Activated CD4-positive, alpha-beta memory T cell treated with anti-CD3 and anti-CD28 coated beads, Interleukin-2, amount 10 ng/mL, durations not matched to agents 7 days and 5 days (primary cell): ENCODE measurements at regions not wholly inside any gene's neighbourhood (a gene's known extent, or its start where the extent isn't known, plus 50 kb on each side); places are given as distances from the start of the nearest gene placed in this dataset.

Experiments used
- CTCF ChIA-PET: fragments of 350-600 bp; sonication (Branson Sonifier 250); formaldehyde crosslinking; loops from one replicate; lab custom pipeline; 2021; ENCODE audit warnings: antibody characterized with exemption, inconsistent platforms; lab: Charles Lee
- POLR2A ChIA-PET: fragments of 350-600 bp; sonication (Branson Sonifier 250); formaldehyde crosslinking; loops from one replicate; lab custom pipeline; 2021; ENCODE audit warnings: antibody characterized with exemption; lab: Charles Lee
- DNase-seq: peaks from one replicate; pipeline ENCODE4 v3.0.0-alpha.2; 2020
- H3K27ac Mint-ChIP-seq: one replicate; pipeline ENCODE4 v1.8.0; 2021; ENCODE audit warnings: mild to moderate bottlenecking, mixed read lengths
- H3K27me3 Mint-ChIP-seq: one replicate; pipeline ENCODE4 v1.8.0; 2021; ENCODE audit warnings: mixed read lengths
- H3K36me3 Mint-ChIP-seq: one replicate; pipeline ENCODE4 v1.8.0; 2021; ENCODE audit warnings: low read depth, mixed read lengths
- H3K4me1 Mint-ChIP-seq: one replicate; pipeline ENCODE4 v1.8.0; 2021; ENCODE audit warnings: mixed read lengths
- H3K4me3 Mint-ChIP-seq: one replicate; pipeline ENCODE4 v1.8.0; 2021; ENCODE audit warnings: mild to moderate bottlenecking, mixed read lengths
- H3K9me3 Mint-ChIP-seq: one replicate; pipeline ENCODE4 v1.8.0; 2021; ENCODE audit warnings: mixed read lengths

DNA sequence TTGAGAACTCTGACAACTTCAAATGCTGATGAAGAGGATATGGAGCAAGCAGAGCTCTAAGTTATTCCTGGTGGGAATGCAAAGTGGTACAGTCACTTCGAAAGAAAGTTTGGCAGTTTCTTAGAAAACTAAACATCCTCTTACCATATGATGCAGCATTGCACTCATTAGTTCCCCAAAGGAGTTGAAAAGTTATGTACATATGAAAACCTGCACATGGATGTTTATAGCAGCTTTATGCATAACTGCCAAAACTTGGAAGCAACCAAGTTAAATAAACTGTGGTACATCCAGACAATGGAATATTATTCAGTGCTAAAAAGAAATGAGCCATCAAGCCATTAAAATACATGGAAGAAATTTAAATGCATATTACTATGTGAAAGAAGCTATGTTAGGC lies 779.3 kb upstream of the COBL start:
- no peak overlapping the region for H3K27ac Mint-ChIP-seq
- no peaks in the 10 kb centered on the region for H3K4me1 Mint-ChIP-seq
- H3K36me3 Mint-ChIP-seq, result no peaks in the 10 kb centered on the region
- no peak overlapping the region for H3K4me3 Mint-ChIP-seq
- CTCF ChIA-PET, result no interaction called here
- no peaks in the 10 kb centered on the region for H3K27me3 Mint-ChIP-seq
- peaks cover 9% of the 10 kb centered on the region for H3K9me3 Mint-ChIP-seq
- POLR2A ChIA-PET, result no interaction called here
- DNase-seq, result no peak

DNA sequence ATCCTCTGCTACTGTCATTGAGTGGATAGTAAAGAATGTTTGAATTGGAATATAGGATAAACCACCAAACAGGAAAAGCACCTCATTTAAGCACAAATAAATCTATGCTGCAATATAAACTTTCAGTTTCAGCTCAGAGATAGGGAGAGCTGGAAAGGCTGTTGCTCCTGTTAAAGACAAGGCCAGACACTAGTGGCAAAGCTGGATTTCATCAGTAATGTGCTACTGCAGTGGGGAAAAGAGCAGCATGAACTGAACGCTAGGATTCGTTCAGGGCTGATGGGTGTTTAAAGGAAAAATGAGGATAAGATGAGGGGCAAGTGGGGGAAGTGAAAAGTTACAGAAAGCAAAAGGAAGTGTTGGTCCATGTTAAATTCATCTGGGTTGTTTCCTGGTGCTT lies 775.4 kb upstream of the COBL start:
- POLR2A ChIA-PET, result no interaction called here

DNA sequence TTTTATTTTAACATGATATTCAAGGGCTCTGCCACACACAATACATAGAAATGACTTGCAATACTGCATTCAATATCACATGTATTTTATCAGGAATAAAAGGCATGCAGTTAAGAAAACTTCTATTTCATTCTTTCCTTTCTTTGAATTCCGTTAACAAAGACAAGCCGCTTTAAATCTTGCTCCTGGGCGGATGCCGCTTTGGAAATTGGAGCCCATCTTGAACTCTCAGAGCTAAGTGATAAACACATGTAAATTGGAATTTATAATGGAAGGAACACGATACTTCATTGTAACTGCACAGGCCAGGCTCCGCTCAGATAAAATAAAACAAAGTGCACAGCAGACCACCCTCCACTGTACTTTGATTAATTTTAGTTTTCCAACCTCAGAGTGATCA lies 774.5 kb upstream of the COBL start:
- ChIA-PET CTCF (no interaction called here), POLR2A (no interaction called here)

More for the DNA sequence above, 775.4 kb upstream of the COBL start:
- Mint-ChIP-seq H3K4me3 (no peak overlapping the region), H3K36me3 (no peaks in the 10 kb centered on the region), H3K27me3 (no peaks in the 10 kb centered on the region), H3K27ac (no peak overlapping the region), H3K9me3 (peaks cover 5% of the 10 kb centered on the region), H3K4me1 (no peaks in the 10 kb centered on the region)
- CTCF ChIA-PET, result no interaction called here
- DNase-seq, result no peak

DNA sequence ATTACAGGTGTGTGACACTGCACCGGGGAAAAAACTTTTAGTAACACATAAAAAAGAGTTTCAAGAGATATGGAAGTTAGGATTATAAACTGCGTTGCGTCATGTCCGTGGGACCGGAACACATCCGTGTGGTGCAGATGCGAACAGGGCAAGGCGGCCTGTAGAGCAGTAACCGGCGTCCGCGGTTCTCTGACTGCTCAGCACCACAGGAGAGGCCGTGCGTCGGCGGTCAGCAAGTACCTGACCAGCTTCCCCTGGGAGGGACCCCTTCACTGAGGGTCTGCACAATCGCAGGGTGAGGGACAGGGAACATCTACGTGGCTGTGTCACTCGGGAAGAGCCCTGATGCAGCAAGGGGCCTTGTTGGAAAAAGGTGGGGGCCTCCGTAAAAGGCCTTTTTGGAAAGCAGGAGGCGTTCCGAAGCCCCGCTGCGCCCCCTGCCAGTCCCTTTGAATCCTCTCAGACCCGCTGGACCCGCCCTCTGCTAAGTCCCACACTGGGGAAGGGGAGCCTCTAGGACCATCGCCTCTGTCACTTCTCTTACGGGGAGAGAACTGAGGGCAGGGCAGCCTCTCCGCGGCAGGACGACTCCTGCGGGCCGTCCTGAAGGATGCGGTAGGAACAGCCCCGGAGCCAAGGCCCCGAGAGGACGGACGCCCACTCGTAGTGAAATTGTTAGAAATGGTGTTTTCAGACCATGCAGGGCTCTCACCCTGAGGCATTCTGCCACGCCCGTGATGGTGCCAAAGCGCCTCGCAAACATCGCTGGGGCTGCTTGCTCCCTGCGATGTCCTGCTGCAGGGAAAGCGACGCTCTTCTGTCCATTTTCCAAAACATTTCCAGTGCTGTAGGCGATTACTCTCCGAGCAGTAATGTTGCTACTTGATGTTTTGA lies 771.6 kb upstream of the COBL start:
- no peaks in the 10 kb centered on the region for H3K27me3 Mint-ChIP-seq
- ChIA-PET CTCF (no interaction called here), POLR2A (no interaction called here)
- H3K9me3 Mint-ChIP-seq, result peaks cover 15% of the 10 kb centered on the region
- no peaks in the 10 kb centered on the region for H3K4me1 Mint-ChIP-seq
- no peak overlapping the region for H3K27ac Mint-ChIP-seq
- DNase-seq, result no peak
- H3K36me3 Mint-ChIP-seq, result no peaks in the 10 kb centered on the region
- no peak overlapping the region for H3K4me3 Mint-ChIP-seq

More for the DNA sequence above, 774.5 kb upstream of the COBL start:
- no peaks in the 10 kb centered on the region for H3K36me3 Mint-ChIP-seq
- no peaks in the 10 kb centered on the region for H3K4me1 Mint-ChIP-seq
- H3K27ac Mint-ChIP-seq, result no peak overlapping the region
- no peaks in the 10 kb centered on the region for H3K27me3 Mint-ChIP-seq
- no peak overlapping the region for H3K4me3 Mint-ChIP-seq
- peaks cover 8% of the 10 kb centered on the region for H3K9me3 Mint-ChIP-seq
- DNase-seq, result no peak

DNA sequence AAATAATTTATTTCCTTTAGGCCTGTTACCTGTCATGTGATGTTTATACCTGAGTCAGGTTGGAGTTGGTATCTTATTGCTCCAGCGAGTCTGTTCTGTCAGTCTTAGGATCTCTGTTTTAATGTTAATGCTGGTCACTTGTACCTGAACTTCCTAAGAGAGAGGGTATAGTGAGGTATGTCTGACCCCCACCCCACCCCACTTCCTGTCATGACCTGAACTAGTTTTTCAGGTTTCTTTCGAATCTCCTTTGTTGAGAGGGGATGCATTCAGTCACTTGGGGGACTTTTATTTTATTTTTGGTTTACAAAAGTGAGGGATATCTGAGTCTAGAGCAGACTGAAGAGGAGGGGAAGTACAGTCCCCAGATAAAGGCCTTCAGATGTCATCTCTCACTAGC lies 769.0 kb upstream of the COBL start:
- H3K36me3 Mint-ChIP-seq, result no peaks in the 10 kb centered on the region
- CTCF ChIA-PET, result no interaction called here
- no peak overlapping the region for H3K4me3 Mint-ChIP-seq
- DNase-seq, result no peak
- H3K4me1 Mint-ChIP-seq, result no peaks in the 10 kb centered on the region
- no peaks in the 10 kb centered on the region for H3K27me3 Mint-ChIP-seq
- H3K27ac Mint-ChIP-seq, result no peak overlapping the region
- POLR2A ChIA-PET, result no interaction called here
- H3K9me3 Mint-ChIP-seq, result peaks cover 15% of the 10 kb centered on the region

DNA sequence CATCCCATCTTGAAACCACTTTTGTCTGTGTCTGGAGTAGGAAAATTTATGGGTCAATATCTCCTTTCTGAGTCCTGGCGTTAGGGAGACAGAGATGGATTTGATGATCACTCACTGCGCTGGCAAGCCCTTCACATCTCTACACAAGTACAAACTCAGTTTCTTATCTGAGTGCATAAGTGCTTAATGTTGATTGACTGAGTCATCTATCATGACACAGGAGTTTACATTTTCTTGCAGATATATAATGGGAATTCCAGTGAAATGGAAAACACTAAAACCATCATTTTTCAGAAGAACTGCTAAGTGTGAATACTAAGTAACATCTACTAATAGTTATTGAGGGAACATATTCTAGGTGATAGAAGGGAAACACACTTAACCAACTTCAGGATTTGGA lies 763.9 kb upstream of the COBL start:
- Mint-ChIP-seq H3K4me1 (no peaks in the 10 kb centered on the region), H3K36me3 (no peaks in the 10 kb centered on the region), H3K9me3 (peaks cover 21% of the 10 kb centered on the region), H3K4me3 (no peak overlapping the region), H3K27me3 (no peaks in the 10 kb centered on the region), H3K27ac (no peak overlapping the region)
- ChIA-PET POLR2A (no interaction called here), CTCF (no interaction called here)
- no peak for DNase-seq

DNA sequence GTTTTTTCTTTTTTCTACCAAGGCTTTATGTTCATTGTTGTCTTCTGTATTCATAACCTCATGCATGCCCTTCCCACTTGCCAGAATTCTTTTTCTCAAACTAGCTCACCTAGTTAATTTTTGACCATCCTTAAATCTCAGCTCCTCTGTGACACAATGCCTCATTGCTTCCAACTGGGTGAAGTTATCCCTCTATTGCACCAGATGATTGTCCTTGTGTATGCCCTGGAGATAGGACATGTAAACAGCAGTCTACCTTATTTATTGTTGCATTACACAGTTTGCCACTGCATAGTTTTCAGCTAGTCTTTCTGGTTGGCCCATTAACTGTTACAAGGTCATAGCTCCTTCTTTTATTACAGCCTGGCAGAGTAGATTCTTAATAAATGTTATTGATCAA lies 763.1 kb upstream of the COBL start:
- no peak for DNase-seq
- Mint-ChIP-seq H3K36me3 (no peaks in the 10 kb centered on the region), H3K27ac (no peak overlapping the region), H3K4me1 (no peaks in the 10 kb centered on the region), H3K27me3 (no peaks in the 10 kb centered on the region), H3K4me3 (no peak overlapping the region), H3K9me3 (peaks cover 20% of the 10 kb centered on the region)
- POLR2A ChIA-PET, result no interaction called here
- CTCF ChIA-PET, result no interaction called here

DNA sequence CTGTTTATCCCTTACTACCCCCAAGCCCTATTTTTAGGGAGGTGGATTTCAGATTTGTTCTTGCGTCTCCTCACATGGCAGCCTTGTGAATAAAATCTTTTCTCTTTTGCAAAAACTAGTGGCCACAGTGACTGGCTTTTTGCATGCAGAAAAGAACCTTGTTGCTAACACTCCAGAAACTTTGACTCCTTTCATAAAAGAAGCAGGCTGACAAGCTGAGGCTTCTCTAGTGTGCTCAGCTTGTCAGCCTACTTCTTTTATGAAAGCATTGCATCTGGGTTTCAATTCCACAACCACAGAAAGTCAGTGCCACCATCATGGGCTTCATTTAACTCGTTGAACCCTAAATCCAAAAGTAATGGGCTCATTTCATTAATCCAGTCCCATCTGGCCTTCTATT lies 761.0 kb upstream of the COBL start:
- Mint-ChIP-seq H3K4me3 (no peak overlapping the region), H3K4me1 (no peaks in the 10 kb centered on the region), H3K36me3 (no peaks in the 10 kb centered on the region), H3K27ac (no peak overlapping the region), H3K27me3 (no peaks in the 10 kb centered on the region), H3K9me3 (peaks cover 20% of the 10 kb centered on the region)
- no peak for DNase-seq
- ChIA-PET POLR2A (no interaction called here), CTCF (no interaction called here)

DNA sequence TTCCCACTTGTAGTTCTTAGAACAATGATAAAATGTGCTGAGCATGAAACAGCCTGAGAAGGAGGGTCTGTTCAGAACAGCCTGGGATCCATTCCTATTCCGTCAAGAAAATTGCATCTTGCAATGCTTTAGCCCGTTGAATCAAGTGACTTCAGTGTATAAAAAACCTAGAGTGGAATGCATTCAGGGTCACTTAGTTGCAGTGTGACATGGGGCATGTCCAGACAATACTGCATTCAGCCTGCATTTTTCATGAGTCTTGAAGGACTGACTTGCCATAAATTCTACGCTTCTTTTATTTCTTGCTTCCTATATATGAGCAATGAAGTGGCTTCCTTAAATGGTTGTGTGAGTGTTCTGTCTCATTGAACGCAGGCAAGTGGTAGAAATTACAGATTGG lies 758.3 kb upstream of the COBL start:
- H3K27me3 Mint-ChIP-seq, result no peaks in the 10 kb centered on the region
- no peak overlapping the region for H3K27ac Mint-ChIP-seq
- ChIA-PET CTCF (no interaction called here), POLR2A (no interaction called here)
- no peaks in the 10 kb centered on the region for H3K4me1 Mint-ChIP-seq
- H3K36me3 Mint-ChIP-seq, result no peaks in the 10 kb centered on the region
- H3K9me3 Mint-ChIP-seq, result peaks cover 22% of the 10 kb centered on the region
- DNase-seq, result no peak
- no peak overlapping the region for H3K4me3 Mint-ChIP-seq

DNA sequence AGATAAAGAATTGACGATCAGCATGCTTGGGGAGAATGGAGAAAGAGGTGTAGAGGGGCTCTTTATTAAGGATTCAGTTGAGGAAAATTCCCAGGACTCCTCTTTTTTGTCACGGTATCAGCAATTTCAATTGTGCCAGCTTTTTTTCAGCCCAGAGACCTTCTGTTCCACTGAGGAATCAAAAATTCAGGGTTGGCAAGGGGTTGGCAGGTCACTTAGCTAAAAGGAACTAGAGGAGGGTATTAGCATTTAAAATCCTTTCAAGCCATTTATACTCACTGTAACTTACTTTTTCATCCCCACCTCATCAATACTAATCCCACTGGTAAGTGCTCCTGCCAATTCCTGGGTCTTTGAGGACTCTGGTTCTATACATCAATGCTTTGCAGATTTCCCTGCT lies 757.5 kb upstream of the COBL start:
- no peak for DNase-seq
- H3K4me1 Mint-ChIP-seq, result no peaks in the 10 kb centered on the region
- no peaks in the 10 kb centered on the region for H3K36me3 Mint-ChIP-seq
- H3K27ac Mint-ChIP-seq, result no peak overlapping the region
- H3K27me3 Mint-ChIP-seq, result no peaks in the 10 kb centered on the region
- peaks cover 18% of the 10 kb centered on the region for H3K9me3 Mint-ChIP-seq
- POLR2A ChIA-PET, result no interaction called here
- H3K4me3 Mint-ChIP-seq, result no peak overlapping the region
- CTCF ChIA-PET, result no interaction called here

DNA sequence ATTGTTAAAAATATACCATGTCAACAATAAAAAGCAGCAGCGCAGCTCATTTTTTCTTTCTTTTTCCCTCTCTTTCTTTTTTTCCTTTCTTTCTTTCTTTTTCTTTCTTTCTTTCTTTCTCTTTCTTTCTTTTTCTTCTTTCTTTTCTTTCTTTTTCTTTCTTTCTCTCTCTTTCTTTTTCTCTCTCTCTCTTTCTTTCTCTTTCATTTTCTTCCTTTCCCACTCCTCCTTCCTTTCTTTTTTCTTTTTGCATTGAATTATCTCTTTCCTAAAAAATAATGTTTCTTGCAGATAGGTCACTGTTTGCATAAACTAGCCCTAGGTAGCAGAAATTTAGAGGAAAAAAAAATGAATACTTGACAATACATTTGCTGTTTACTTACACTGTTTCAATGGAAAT lies 755.1 kb upstream of the COBL start:
- Mint-ChIP-seq H3K36me3 (no peaks in the 10 kb centered on the region), H3K4me1 (no peaks in the 10 kb centered on the region), H3K9me3 (peaks cover 11% of the 10 kb centered on the region), H3K27me3 (no peaks in the 10 kb centered on the region), H3K27ac (no peak overlapping the region), H3K4me3 (no peak overlapping the region)
- no peak for DNase-seq
- POLR2A ChIA-PET, result no interaction called here
- CTCF ChIA-PET, result no interaction called here

DNA sequence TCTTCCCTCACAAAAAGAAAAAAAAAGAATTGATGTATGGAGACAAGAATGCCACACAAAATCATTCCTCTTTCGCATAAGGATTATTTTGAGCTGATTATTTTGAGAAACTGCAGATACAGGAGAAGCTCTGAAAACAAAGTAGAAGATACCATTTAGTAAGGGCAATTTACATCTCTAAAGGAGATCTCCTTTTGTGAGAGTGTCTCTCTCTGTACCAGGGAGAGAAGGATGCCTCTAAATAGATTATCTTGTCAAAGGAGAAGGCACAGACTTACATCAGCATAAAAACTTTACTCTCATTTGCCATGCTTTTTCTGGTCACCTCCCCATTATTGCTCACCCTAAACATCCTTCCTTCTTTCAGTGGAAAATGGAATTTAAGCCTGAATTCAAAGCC lies 747.9 kb upstream of the COBL start:
- H3K9me3 Mint-ChIP-seq, result peaks cover under 1% of the 10 kb centered on the region
- H3K4me1 Mint-ChIP-seq, result no peaks in the 10 kb centered on the region
- DNase-seq, result no peak
- no peak overlapping the region for H3K4me3 Mint-ChIP-seq
- POLR2A ChIA-PET, result no interaction called here
- CTCF ChIA-PET, result no interaction called here
- no peak overlapping the region for H3K27ac Mint-ChIP-seq
- no peaks in the 10 kb centered on the region for H3K36me3 Mint-ChIP-seq
- H3K27me3 Mint-ChIP-seq, result no peaks in the 10 kb centered on the region

DNA sequence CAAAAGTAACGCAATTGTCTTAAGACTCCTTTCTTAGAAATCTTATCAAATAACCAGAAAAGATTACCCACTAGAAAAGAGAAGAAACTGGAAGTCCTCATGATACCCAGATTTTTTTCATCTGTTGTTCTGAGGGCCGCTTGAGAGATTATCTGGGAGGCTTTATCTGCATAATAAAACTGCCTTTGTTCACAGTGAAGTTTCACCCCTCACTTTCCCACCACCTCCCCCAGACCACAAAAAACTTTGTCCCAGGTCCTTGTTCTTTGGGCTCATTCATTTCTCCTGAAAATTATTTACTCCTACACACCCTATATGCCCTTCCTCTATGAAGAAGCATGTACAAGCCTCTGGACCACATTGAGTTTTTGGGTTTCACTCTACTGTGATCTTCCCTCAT lies 745.1 kb upstream of the COBL start:
- DNase-seq, result no peak
- Mint-ChIP-seq H3K4me3 (no peak overlapping the region), H3K4me1 (no peaks in the 10 kb centered on the region), H3K9me3 (peaks cover 2% of the 10 kb centered on the region), H3K36me3 (no peaks in the 10 kb centered on the region), H3K27me3 (no peaks in the 10 kb centered on the region), H3K27ac (no peak overlapping the region)
- ChIA-PET CTCF (no interaction called here), POLR2A (no interaction called here)

DNA sequence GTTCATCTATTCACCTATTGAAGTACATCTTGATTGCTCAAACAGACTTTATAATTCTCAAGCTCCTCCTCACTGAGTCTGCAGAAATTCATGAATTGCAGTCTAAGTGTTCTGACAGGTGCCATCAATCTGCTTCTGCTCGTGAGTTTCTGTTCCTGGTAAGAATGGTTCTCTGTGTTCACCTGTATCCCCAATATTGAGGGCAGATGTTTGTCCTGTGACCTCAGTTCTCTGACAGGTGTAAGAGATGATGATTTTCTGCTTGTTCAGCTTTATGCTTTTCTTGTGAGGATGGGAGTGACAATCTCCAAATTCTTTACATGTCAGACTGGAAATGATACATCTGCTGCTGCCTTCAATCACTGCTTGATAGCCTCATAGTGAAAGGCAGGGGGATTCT lies 736.9 kb upstream of the COBL start:
- CTCF ChIA-PET, result no interaction called here
- H3K36me3 Mint-ChIP-seq, result no peaks in the 10 kb centered on the region
- POLR2A ChIA-PET, result no interaction called here
- H3K9me3 Mint-ChIP-seq, result peaks cover 4% of the 10 kb centered on the region
- H3K4me3 Mint-ChIP-seq, result no peak overlapping the region
- no peaks in the 10 kb centered on the region for H3K4me1 Mint-ChIP-seq
- no peaks in the 10 kb centered on the region for H3K27me3 Mint-ChIP-seq
- no peak overlapping the region for H3K27ac Mint-ChIP-seq
- DNase-seq, result no peak
